Neural cell (in vitro differentiated cells): ENCODE measurements at regions not wholly inside any gene's neighbourhood (a gene's known extent, or its start where the extent isn't known, plus 50 kb on each side); places are given as distances from the start of the nearest gene placed in this dataset.

ENCODE experiments used
- CTCF ChIP-seq: fragments of 450-650 bp; IDR thresholded peaks from 2 replicates; pipeline ENCODE4 v1.5.1; 2014; ENCODE audit warnings: antibody characterized with exemption, mild to moderate bottlenecking, moderate library complexity; ENCODE audit not compliant: poor library complexity, severe bottlenecking
- EP300 ChIP-seq: fragments of 450-650 bp; conservative IDR thresholded peaks from 2 replicates; pipeline ENCODE4 v1.6.1; 2014; ENCODE audit warnings: antibody characterized with exemption, mild to moderate bottlenecking, moderate library complexity; ENCODE audit not compliant: poor library complexity, severe bottlenecking
- EZH2 ChIP-seq: fragments of 200-600, 300-800 bp; shearing (Covaris generic), sonication (generic); IDR thresholded peaks from 2 replicates; pipeline ENCODE4 v1.6.1; 2014; ENCODE audit warnings: antibody characterized with exemption, low read length, borderline replicate concordance, mild to moderate bottlenecking; ENCODE audit not compliant: insufficient read depth, poor library complexity, severe bottlenecking
- MXI1 ChIP-seq: fragments of 450-650 bp; conservative IDR thresholded peaks from 2 replicates; pipeline ENCODE4 v1.6.1; 2014; ENCODE audit warnings: antibody characterized with exemption, mild to moderate bottlenecking; ENCODE audit not compliant: poor library complexity, severe bottlenecking
- POLR2AphosphoS5 ChIP-seq: IDR thresholded peaks from 2 replicates; pipeline ENCODE4 v1.6.1; 2012
- RAD21 ChIP-seq: fragments of 450-650 bp; conservative IDR thresholded peaks from 2 replicates; pipeline ENCODE4 v1.6.1; 2014; ENCODE audit warnings: antibody characterized with exemption, mild to moderate bottlenecking, moderate library complexity
- REST ChIP-seq: IDR thresholded peaks from 2 replicates; pipeline ENCODE4 v1.6.1; 2012; ENCODE audit warnings: borderline replicate concordance
- SMC3 ChIP-seq: fragments of 450-650 bp; conservative IDR thresholded peaks from 2 replicates; pipeline ENCODE4 v1.6.1; 2014; ENCODE audit warnings: antibody characterized with exemption, mild to moderate bottlenecking, moderate library complexity; ENCODE audit not compliant: poor library complexity
- TAF1 ChIP-seq: IDR thresholded peaks from 2 replicates; pipeline ENCODE4 v1.6.1; 2012; ENCODE audit warnings: low read depth

GRCh38 chr1:217063172-217063908 is 340.1 kb upstream of the ESRRG start:
- TF ChIP-seq CTCF, result no peak
- no peak for TF ChIP-seq EZH2
- no peak for TF ChIP-seq EP300
- TF ChIP-seq REST, result no peak
- no peak for TF ChIP-seq RAD21
- TF ChIP-seq POLR2AphosphoS5, result no peak
- no peak for TF ChIP-seq MXI1
- TF ChIP-seq SMC3, result no peak
- TF ChIP-seq TAF1, result no peak
